Islet precursor cell (in vitro differentiated cells): ENCODE measurements at regions not wholly inside any gene's neighbourhood (a gene's known extent, or its start where the extent isn't known, plus 50 kb on each side); places are given as distances from the start of the nearest gene placed in this dataset.
"Not testable (repeated sequence)": the region's sequence is repeated elsewhere in the genome, so short reads cannot be mapped to it uniquely, and the experiment has no call there.

ENCODE experiments used
- DNase-seq: peaks from one replicate; pipeline ENCODE4 v3.0.0-alpha.2; 2018

GRCh38 chr9:135299239-135299590 lies 180.4 kb upstream of the PPP1R26 start:
- DNase-seq: peak; percentile 43

GRCh38 chr9:135299651-135300345 lies 179.8 kb upstream of the PPP1R26 start:
- DNase-seq: no peak

GRCh38 chr9:135300346-135301141 lies 179.0 kb upstream of the PPP1R26 start:
- peak; percentile 40 for DNase-seq

GRCh38 chr9:135301271-135302263 lies 178.0 kb upstream of the PPP1R26 start:
- peak; percentile 37 for DNase-seq

GRCh38 chr9:135302329-135303279 lies 177.0 kb upstream of the PPP1R26 start:
- peak; percentile 41 for DNase-seq

GRCh38 chr9:135303280-135303647 lies 176.3 kb upstream of the PPP1R26 start:
- no peak for DNase-seq

GRCh38 chr9:135303865-135304499 lies 175.6 kb upstream of the PPP1R26 start:
- DNase-seq: no peak

GRCh38 chr9:135304886-135305285 lies 174.7 kb upstream of the PPP1R26 start:
- DNase-seq: no peak

- no peak for DNase-seq
Observed at GRCh38 chr9:135305546-135306180, 173.9 kb upstream of the PPP1R26 start.

GRCh38 chr9:135306699-135307098 lies 172.9 kb upstream of the PPP1R26 start:
- DNase-seq: no peak

GRCh38 chr9:135307300-135307699 lies 172.3 kb upstream of the PPP1R26 start:
- no peak for DNase-seq

GRCh38 chr9:135307919-135308318 lies 171.7 kb upstream of the PPP1R26 start:
- not testable (repeated sequence) for DNase-seq

GRCh38 chr9:135308821-135309762 lies 170.5 kb upstream of the PPP1R26 start:
- no peak for DNase-seq

GRCh38 chr9:135309763-135310125 lies 169.8 kb upstream of the PPP1R26 start:
- no peak for DNase-seq

GRCh38 chr9:135310134-135310533 lies 169.4 kb upstream of the PPP1R26 start:
- DNase-seq: peak; percentile 35

- DNase-seq: no peak
Observed at GRCh38 chr9:135315572-135315971, 164.0 kb upstream of the PPP1R26 start.

- DNase-seq: peak; percentile 24
Observed at GRCh38 chr9:135320331-135320730, 159.3 kb upstream of the PPP1R26 start.

GRCh38 chr9:135320943-135321342 lies 158.6 kb upstream of the PPP1R26 start:
- peak; percentile 32 for DNase-seq

- peak; percentile 43 for DNase-seq
Observed at GRCh38 chr9:135321580-135321979, 158.0 kb upstream of the PPP1R26 start.

GRCh38 chr9:135324329-135324728 lies 155.3 kb upstream of the PPP1R26 start:
- no peak for DNase-seq
